Adrenal gland (tissue), 9 donors: ENCODE measurements at regions not wholly inside any gene's neighbourhood (a gene's known extent, or its start where the extent isn't known, plus 50 kb on each side); places are given as distances from the start of the nearest gene placed in this dataset.
"Not testable (repeated sequence)": the region's sequence is repeated elsewhere in the genome, so short reads cannot be mapped to it uniquely, and the experiment has no call there.

Source experiments
- DNase-seq, 7 donors: peaks; one replicate each; pipeline ENCODE4 v3.0.0-alpha.2; 2019 to 2020
- H3K27ac ChIP-seq, 5 donors: fragments of 200-600 bp; sonication (generic) in 4 of 5; 1 replicate in 3 of 5; 2 replicates in 2 of 5; pipeline versions ENCODE4 v1.5.1 to v1.8.0; 2016 to 2020; ENCODE audit warnings: mild to moderate bottlenecking in 1 of 5
- H3K27me3 ChIP-seq: fragments of 200-600 bp; 2 replicates; pipeline ENCODE4 v1.8.0; 2021
- H3K36me3 ChIP-seq, 2 donors: fragments of 200-600 bp; replicated peaks in 1 of 2; 1 replicate in 1 of 2; 2 replicates in 1 of 2; pipeline versions ENCODE4 v1.5.1 to v1.8.0; 2018 to 2022
- H3K4me1 ChIP-seq, 2 donors: fragments of 200-600 bp; replicated peaks in 1 of 2; 1 replicate in 1 of 2; 2 replicates in 1 of 2; pipeline versions ENCODE4 v1.5.1 to v1.8.0; 2018 to 2021
- H3K4me3 ChIP-seq, 4 donors: fragments of 200-600 bp; sonication (generic) in 3 of 4; one replicate each; pipeline ENCODE4 v1.5.1; 2016 to 2018
- H3K9me3 ChIP-seq, 3 donors: fragments of 200-600 bp; sonication (generic) in 1 of 3; replicated peaks in 1 of 3; 1 replicate in 2 of 3; 2 replicates in 1 of 3; pipeline versions ENCODE4 v1.5.1 to v1.8.0; 2016 to 2021
- POLR2A ChIP-seq, 2 donors: fragments of 450-650 bp; IDR thresholded peaks; one replicate each; pipeline ENCODE4 v1.6.1; 2017; ENCODE audit warnings: antibody characterized with exemption in 2 of 2, mild to moderate bottlenecking in 2 of 2, moderate library complexity in 1 of 2
- WGBS, 4 donors: extraction: QIAGEN DNeasy Blood & Tissue Kit in 2 of 4; methylation state at CpG; one replicate each; pipeline versions ENCODE4 v1.1.5 to v1.1.7; 2013 to 2017; 5-methylcytosine and 5-hydroxymethylcytosine counted together
- intact Hi-C, 2 donors: fragments of 100-400 bp; cut with DNase I; formaldehyde crosslinking; loops; one replicate each; pipeline versions ENCODE4 v1.14.1 to v1.15.0; 2022 to 2023
- TF ChIP-seq, protein P1 (sequence below), 6 experiments: fragments of 450-650 bp in 4 of 6; fragments of 200-600 bp in 2 of 6; sonication (generic) in 1 of 6; IDR thresholded peaks; 1 replicate in 5 of 6; 2 replicates in 1 of 6; pipeline versions ENCODE4 v1.5.1 to v1.8.0; 2016 to 2021; ENCODE audit warnings: antibody characterized with exemption in 6 of 6, mild to moderate bottlenecking in 2 of 6, moderate library complexity in 1 of 6
- donor health status: healthy with polysubstance abuse.
- donor health status: Bipolar disorder and iron deficiency.
- donor health status: DM: yes; HTN: yes; CAD: no.
- donor health status: DM: no; HTN: no; CAD: no.
- donor health status: DM: no; HTN: no; CAD: no.

DNA sequence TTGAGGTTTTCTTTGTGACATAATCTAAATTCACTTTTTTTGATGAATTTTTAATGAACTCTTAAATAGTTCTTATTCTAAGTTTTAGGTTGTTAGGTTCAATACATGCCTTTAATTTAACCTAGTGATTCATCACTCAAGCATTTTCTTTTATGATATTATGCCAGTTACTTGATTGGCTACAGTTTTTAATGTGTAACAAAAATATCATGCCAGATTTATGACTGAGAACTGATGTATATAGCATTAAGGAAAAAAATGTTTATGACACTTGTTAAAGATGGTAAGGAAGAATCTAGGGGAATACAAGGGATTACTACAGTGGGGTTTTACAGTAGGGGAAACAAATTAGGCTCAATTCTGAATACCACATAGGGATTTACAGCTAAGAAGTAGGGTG, 103.1 kb downstream of the VGLL3 start:
- no peak overlapping the region for H3K27ac ChIP-seq
- H3K36me3 ChIP-seq, result no peaks in the 10 kb centered on the region
- H3K9me3 ChIP-seq, result no peaks in the 10 kb centered on the region
- intact Hi-C loops, result no loop called here
- H3K4me1 ChIP-seq, result no peaks in the 10 kb centered on the region
- H3K27me3 ChIP-seq, result no peaks in the 10 kb centered on the region
- H3K4me3 ChIP-seq, result no peak overlapping the region
- DNase-seq, result no peak
- TF ChIP-seq, protein P1, sequence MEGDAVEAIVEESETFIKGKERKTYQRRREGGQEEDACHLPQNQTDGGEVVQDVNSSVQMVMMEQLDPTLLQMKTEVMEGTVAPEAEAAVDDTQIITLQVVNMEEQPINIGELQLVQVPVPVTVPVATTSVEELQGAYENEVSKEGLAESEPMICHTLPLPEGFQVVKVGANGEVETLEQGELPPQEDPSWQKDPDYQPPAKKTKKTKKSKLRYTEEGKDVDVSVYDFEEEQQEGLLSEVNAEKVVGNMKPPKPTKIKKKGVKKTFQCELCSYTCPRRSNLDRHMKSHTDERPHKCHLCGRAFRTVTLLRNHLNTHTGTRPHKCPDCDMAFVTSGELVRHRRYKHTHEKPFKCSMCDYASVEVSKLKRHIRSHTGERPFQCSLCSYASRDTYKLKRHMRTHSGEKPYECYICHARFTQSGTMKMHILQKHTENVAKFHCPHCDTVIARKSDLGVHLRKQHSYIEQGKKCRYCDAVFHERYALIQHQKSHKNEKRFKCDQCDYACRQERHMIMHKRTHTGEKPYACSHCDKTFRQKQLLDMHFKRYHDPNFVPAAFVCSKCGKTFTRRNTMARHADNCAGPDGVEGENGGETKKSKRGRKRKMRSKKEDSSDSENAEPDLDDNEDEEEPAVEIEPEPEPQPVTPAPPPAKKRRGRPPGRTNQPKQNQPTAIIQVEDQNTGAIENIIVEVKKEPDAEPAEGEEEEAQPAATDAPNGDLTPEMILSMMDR (IDR thresholded peaks at IDR 0.05), result no peak
- TF ChIP-seq POLR2A (IDR thresholded peaks at IDR 0.05), result no peak

GRCh38 chr3:86880066-86880465, 110.9 kb downstream of the VGLL3 start:
- intact Hi-C loops, result no loop called here
- H3K9me3 ChIP-seq, result no peaks in the 10 kb centered on the region
- H3K4me3 ChIP-seq, result no peak overlapping the region
- WGBS, 4 donors, result 81 to 93% (median 86%) methylated on average over 6 of the region's 6 CpGs
- DNase-seq, result no peak
- no peaks in the 10 kb centered on the region for H3K27me3 ChIP-seq
- H3K36me3 ChIP-seq, result no peaks in the 10 kb centered on the region
- no peaks in the 10 kb centered on the region for H3K4me1 ChIP-seq
- no peak for TF ChIP-seq POLR2A (IDR thresholded peaks at IDR 0.05)
- TF ChIP-seq, protein P1 (IDR thresholded peaks at IDR 0.05), result no peak
- no peak overlapping the region for H3K27ac ChIP-seq

GRCh38 chr3:86876504-86877181, 114.3 kb downstream of the VGLL3 start:
- H3K27me3 ChIP-seq, H3K27ac ChIP-seq, H3K4me1 ChIP-seq, intact Hi-C loops, H3K9me3 ChIP-seq, H3K4me3 ChIP-seq, H3K36me3 ChIP-seq, DNase-seq: not testable (repeated sequence)
- WGBS, 4 donors, result 57 to 75% (median 64%) methylated on average over 4 to 5 of the region's 5 CpGs

- H3K36me3 ChIP-seq, DNase-seq, H3K4me3 ChIP-seq, H3K27ac ChIP-seq, intact Hi-C loops, H3K9me3 ChIP-seq, H3K27me3 ChIP-seq, H3K4me1 ChIP-seq: not testable (repeated sequence)
- 77 to 90% (median 82%) methylated on average over 1 of the region's 1 CpG for WGBS, 4 donors
Observed at GRCh38 chr3:86874790-86875189, 116.2 kb downstream of the VGLL3 start.

DNA sequence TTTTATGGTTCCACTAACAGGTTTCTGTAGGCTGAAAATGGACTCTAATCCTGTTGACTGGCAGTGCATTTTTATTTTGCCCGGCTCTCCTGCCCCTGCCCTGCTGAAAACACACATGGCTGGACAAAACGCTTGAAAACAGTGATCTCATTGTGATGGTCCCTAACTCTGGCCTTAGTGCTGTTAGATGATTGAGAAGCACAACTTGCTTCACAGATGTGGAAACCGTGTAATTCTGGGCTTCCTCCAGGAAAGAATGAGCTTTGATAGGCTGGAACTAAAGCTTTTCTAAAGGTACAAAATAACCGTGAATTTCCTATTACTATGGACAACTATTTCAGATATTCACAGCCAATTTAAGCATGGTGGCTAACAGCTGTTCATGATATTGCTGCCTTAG, 121.4 kb downstream of the VGLL3 start:
- H3K4me1 ChIP-seq, result no peaks in the 10 kb centered on the region
- no peak overlapping the region for H3K27ac ChIP-seq
- TF ChIP-seq POLR2A (IDR thresholded peaks at IDR 0.05), result no peak
- TF ChIP-seq, protein P1 (IDR thresholded peaks at IDR 0.05), result no peak
- H3K4me3 ChIP-seq, result no peak overlapping the region
- H3K9me3 ChIP-seq, result no peaks in the 10 kb centered on the region
- no peak for DNase-seq
- intact Hi-C loops, result no loop called here
- H3K36me3 ChIP-seq, result no peaks in the 10 kb centered on the region
- no peaks in the 10 kb centered on the region for H3K27me3 ChIP-seq
- WGBS, 4 donors, result 52 to 71% (median 69%) methylated on average over 4 of the region's 4 CpGs
